ENCODE measurements at regions not wholly inside any gene's neighbourhood (a gene's known extent, or its start where the extent isn't known, plus 50 kb on each side); places are given as distances from the start of the nearest gene placed in this dataset.

DNA sequence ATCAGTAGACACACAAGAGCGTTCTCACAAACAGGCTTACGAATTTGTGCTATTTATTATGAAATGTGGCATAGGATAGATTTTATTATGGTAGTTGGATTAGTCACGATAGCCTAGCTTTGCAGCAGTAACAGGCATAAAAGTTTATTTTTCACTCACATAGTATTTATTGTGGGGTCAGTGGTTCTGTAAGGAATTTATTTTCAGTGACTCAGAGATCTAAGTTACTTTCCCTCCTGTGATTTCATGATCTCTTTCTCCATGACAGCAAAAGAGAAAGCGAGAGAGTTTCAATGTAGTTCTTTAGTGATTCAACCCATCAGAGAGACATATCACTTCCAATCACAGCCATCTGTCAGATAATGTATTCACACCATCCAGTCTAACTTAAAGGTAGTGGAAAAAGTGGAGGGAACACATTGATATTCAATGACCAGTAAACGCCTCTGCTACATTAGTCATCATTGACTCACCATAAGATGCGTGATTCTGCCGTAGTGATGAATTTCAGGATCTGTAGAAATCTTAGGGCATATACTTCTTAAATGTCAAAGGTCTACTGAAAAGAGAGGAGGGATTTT lies 605.5 kb downstream of the HDGFL1 start:
- Histone ChIP-seq H3K4me3 (no peak overlapping the region), H3K4me1 (ENCODE audit: insufficient read depth) (no peaks in the 10 kb centered on the region), H2AFZ (no peak overlapping the region), H4K20me1 (ENCODE audit: insufficient read depth, poor library complexity, severe bottlenecking) (no peaks in the 10 kb centered on the region), H3K27me3 (no peaks in the 10 kb centered on the region), H3K9me2 (replicated peaks; ENCODE audit: insufficient read depth) (no peaks in the 10 kb centered on the region), H3K9me3 (ENCODE audit: low read depth) (no peaks in the 10 kb centered on the region), H3K4me2 (no peak overlapping the region), H3K27ac (no peak overlapping the region), H3K79me2 (no peaks in the 10 kb centered on the region), H3K36me3 (replicated peaks; ENCODE audit: insufficient read depth, low read depth) (no peaks in the 10 kb centered on the region)
- TF ChIP-seq EZH2 (IDR thresholded peaks at IDR 0.05; ENCODE audit: borderline replicate concordance) (no peak), EZH2phosphoT487 (IDR thresholded peaks at IDR 0.05; ENCODE audit: low read depth, severe bottlenecking, unreplicated experiment) (no peak)
- TF ChIP-seq, protein P1, sequence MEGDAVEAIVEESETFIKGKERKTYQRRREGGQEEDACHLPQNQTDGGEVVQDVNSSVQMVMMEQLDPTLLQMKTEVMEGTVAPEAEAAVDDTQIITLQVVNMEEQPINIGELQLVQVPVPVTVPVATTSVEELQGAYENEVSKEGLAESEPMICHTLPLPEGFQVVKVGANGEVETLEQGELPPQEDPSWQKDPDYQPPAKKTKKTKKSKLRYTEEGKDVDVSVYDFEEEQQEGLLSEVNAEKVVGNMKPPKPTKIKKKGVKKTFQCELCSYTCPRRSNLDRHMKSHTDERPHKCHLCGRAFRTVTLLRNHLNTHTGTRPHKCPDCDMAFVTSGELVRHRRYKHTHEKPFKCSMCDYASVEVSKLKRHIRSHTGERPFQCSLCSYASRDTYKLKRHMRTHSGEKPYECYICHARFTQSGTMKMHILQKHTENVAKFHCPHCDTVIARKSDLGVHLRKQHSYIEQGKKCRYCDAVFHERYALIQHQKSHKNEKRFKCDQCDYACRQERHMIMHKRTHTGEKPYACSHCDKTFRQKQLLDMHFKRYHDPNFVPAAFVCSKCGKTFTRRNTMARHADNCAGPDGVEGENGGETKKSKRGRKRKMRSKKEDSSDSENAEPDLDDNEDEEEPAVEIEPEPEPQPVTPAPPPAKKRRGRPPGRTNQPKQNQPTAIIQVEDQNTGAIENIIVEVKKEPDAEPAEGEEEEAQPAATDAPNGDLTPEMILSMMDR (IDR thresholded peaks at IDR 0.05; ENCODE audit: poor library complexity), result no peak
- 83% methylated on average over 7 of the region's 7 CpGs for WGBS (ENCODE audit: low lambda C conversion rate, missing lambda C conversion rate)
- no peak for DNase-seq (ENCODE audit: low spot score)

DNA sequence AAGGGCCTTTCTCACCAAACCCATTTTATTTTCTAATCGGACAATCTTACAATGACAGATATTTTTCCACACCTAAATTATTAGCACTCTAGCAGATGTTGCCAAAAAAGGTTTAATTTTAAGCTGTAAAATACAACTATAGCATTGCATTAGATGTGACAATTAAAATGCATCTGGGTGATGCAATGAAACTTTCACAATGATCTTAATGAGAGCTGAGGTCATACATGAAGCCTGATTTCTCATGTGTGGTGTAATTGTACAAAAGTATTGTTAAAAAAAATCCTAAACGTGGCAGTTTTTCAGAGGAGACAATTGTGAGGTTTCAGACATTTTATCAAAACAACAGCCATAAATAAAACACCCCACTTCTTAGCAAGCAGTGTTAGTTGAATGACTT lies 606.0 kb downstream of the HDGFL1 start:
- 88% methylated on average over 2 of the region's 2 CpGs for WGBS (ENCODE audit: low lambda C conversion rate, missing lambda C conversion rate)
- Histone ChIP-seq H3K4me2 (no peak overlapping the region), H3K9me2 (replicated peaks; ENCODE audit: insufficient read depth) (no peaks in the 10 kb centered on the region), H4K20me1 (ENCODE audit: insufficient read depth, poor library complexity, severe bottlenecking) (no peaks in the 10 kb centered on the region), H3K27me3 (no peaks in the 10 kb centered on the region), H3K79me2 (no peaks in the 10 kb centered on the region), H3K9me3 (ENCODE audit: low read depth) (no peaks in the 10 kb centered on the region), H3K27ac (no peak overlapping the region), H3K36me3 (replicated peaks; ENCODE audit: insufficient read depth, low read depth) (no peaks in the 10 kb centered on the region), H3K4me3 (no peak overlapping the region), H2AFZ (no peak overlapping the region), H3K4me1 (ENCODE audit: insufficient read depth) (no peaks in the 10 kb centered on the region)
- TF ChIP-seq EZH2 (IDR thresholded peaks at IDR 0.05; ENCODE audit: borderline replicate concordance) (no peak), EZH2phosphoT487 (IDR thresholded peaks at IDR 0.05; ENCODE audit: low read depth, severe bottlenecking, unreplicated experiment) (no peak)
- TF ChIP-seq, protein P1 (IDR thresholded peaks at IDR 0.05; ENCODE audit: poor library complexity), result no peak
- no peak for DNase-seq (ENCODE audit: low spot score)

DNA sequence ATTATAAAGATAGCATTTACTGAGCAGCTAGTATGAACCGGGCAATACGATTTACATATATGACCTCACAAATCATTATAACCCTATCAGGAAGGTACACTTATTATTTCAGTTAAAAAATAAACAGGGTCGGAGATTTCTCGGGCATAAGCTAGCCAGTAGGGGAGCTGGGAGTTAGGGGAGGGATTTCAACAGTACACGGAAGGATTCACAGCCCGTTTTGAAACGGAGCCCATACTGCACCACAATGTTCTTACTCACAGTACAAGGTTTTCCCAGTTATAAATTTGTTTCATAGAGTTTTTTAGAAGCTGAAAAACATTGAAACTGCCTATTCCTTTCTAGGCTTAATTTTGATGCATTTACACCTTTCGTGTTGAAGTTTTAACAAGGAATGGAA lies 607.1 kb downstream of the HDGFL1 start:
- 88% methylated on average over 8 of the region's 8 CpGs for WGBS (ENCODE audit: low lambda C conversion rate, missing lambda C conversion rate)
- Histone ChIP-seq H3K27ac (no peak overlapping the region), H3K9me2 (replicated peaks; ENCODE audit: insufficient read depth) (no peaks in the 10 kb centered on the region), H3K79me2 (no peaks in the 10 kb centered on the region), H2AFZ (no peak overlapping the region), H4K20me1 (ENCODE audit: insufficient read depth, poor library complexity, severe bottlenecking) (no peaks in the 10 kb centered on the region), H3K27me3 (no peaks in the 10 kb centered on the region), H3K9me3 (ENCODE audit: low read depth) (no peaks in the 10 kb centered on the region), H3K4me2 (no peak overlapping the region), H3K4me3 (no peak overlapping the region), H3K36me3 (replicated peaks; ENCODE audit: insufficient read depth, low read depth) (no peaks in the 10 kb centered on the region), H3K4me1 (ENCODE audit: insufficient read depth) (no peaks in the 10 kb centered on the region)
- DNase-seq (ENCODE audit: low spot score), result no peak
- TF ChIP-seq EZH2 (IDR thresholded peaks at IDR 0.05; ENCODE audit: borderline replicate concordance) (no peak), EZH2phosphoT487 (IDR thresholded peaks at IDR 0.05; ENCODE audit: low read depth, severe bottlenecking, unreplicated experiment) (no peak)
- TF ChIP-seq, protein P1 (IDR thresholded peaks at IDR 0.05; ENCODE audit: poor library complexity), result no peak
